Astrocyte of the cerebellum (primary cell): ENCODE measurements at regions not wholly inside any gene's neighbourhood (a gene's known extent, or its start where the extent isn't known, plus 50 kb on each side); places are given as distances from the start of the nearest gene placed in this dataset.

Source experiments
- DNase-seq: peaks from one replicate; pipeline ENCODE4 v3.0.0-alpha.2; 2011; ENCODE audit warnings: low read depth
- H3K4me3 ChIP-seq: 2 replicates; pipeline ENCODE4 v1.5.1; 2011; ENCODE audit warnings: mild to moderate bottlenecking, low read depth, low read length, moderate library complexity
- in situ Hi-C: cut with HindIII; loops from 2 replicates; pipeline ENCODE4 v1.10.0; 2017; ENCODE audit warnings: low sequenced_read_pairs
- TF ChIP-seq, protein P1 (sequence below): IDR thresholded peaks from 2 replicates; pipeline ENCODE4 v1.5.1; 2012; ENCODE audit warnings: low read length, low read depth, moderate library complexity, mild to moderate bottlenecking; ENCODE audit errors: missing control alignments

DNA sequence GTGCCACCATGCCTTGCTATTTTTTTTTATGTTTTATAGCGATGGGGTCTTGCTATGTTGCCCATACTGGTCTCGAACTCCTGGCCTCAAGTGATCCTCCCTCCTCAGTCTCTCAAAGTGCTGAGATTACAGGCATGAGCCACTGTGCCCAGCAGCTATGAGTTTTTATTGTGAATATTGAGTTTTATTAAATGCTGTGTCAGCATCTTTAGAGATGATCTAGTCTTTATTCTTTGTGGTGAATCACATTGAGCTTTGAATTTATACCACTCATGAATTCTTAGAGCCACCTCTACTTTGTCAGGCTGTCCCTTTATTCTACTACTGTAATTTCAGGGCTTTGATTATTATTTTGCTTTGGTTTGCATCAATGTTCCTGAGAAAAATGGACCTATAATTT, 428.3 kb downstream of the BTBD3 start:
- DNase-seq = no peak
- TF ChIP-seq, protein P1, sequence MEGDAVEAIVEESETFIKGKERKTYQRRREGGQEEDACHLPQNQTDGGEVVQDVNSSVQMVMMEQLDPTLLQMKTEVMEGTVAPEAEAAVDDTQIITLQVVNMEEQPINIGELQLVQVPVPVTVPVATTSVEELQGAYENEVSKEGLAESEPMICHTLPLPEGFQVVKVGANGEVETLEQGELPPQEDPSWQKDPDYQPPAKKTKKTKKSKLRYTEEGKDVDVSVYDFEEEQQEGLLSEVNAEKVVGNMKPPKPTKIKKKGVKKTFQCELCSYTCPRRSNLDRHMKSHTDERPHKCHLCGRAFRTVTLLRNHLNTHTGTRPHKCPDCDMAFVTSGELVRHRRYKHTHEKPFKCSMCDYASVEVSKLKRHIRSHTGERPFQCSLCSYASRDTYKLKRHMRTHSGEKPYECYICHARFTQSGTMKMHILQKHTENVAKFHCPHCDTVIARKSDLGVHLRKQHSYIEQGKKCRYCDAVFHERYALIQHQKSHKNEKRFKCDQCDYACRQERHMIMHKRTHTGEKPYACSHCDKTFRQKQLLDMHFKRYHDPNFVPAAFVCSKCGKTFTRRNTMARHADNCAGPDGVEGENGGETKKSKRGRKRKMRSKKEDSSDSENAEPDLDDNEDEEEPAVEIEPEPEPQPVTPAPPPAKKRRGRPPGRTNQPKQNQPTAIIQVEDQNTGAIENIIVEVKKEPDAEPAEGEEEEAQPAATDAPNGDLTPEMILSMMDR = no peak
- no peak overlapping the region for H3K4me3 ChIP-seq
- in situ Hi-C loops = no loop called here

DNA sequence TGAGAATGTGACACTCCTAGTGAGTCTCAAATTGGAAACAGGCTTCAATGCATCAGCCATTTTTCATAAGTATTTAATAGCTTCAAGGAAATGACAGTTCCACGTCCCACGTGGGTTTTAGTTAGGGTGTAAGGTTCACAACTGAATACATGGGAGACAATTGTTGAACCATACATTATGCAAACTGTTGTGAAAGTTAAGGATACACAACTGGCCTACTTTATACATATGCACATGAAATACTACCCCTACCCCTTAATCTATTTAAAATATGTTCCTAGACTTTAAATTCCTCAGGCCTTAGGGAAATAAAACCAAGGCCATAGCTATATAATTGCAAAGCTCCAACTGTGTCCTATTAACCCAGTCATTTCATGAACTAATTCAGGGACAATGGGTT, 436.1 kb downstream of the BTBD3 start:
- TF ChIP-seq, protein P1 = no peak
- no peak for DNase-seq
- H3K4me3 ChIP-seq = no peak overlapping the region
- in situ Hi-C loops = no loop called here

- TF ChIP-seq, protein P1 = no peak
- DNase-seq = no peak
- no peak overlapping the region for H3K4me3 ChIP-seq
- in situ Hi-C loops = no loop called here
These were observed 437.0 kb downstream of the BTBD3 start for GRCh38 chr20:12354725-12355124.

DNA sequence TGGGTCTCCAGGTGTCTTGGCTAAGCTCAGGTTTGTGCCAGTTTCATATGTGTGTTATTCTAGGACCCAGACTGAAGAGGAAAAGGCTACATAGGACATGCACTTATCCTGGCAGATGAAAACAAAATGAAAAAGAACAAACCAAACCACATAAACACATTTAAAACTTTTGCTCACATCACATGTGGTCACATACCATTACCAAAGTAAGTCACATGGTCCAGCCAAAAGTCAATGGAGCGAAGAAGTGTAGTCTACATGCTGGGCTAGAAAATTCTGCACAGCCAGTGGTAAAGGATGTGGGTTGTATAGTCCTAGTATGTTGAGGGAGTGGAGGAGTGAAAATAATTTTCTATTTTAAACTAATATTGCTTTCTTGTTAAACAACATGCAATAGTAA, 437.5 kb downstream of the BTBD3 start:
- DNase-seq = no peak
- H3K4me3 ChIP-seq = no peak overlapping the region
- in situ Hi-C loops = no loop called here
- TF ChIP-seq, protein P1 = no peak

GRCh38 chr20:12358006-12358654, 440.4 kb downstream of the BTBD3 start:
- DNase-seq = no peak
- in situ Hi-C loops = no loop called here
- TF ChIP-seq, protein P1 = peak; percentile 4
- no peak overlapping the region for H3K4me3 ChIP-seq

GRCh38 chr20:12358655-12359009, 440.9 kb downstream of the BTBD3 start:
- TF ChIP-seq, protein P1 = no peak
- no peak overlapping the region for H3K4me3 ChIP-seq
- in situ Hi-C loops = no loop called here

More at GRCh38 chr20:12358655-12359009, 440.9 kb downstream of the BTBD3 start:
- no peak for DNase-seq
